Iris pigment epithelial cell (primary cell): ENCODE measurements at regions not wholly inside any gene's neighbourhood (a gene's known extent, or its start where the extent isn't known, plus 50 kb on each side); places are given as distances from the start of the nearest gene placed in this dataset.
"Not testable (repeated sequence)": the region's sequence is repeated elsewhere in the genome, so short reads cannot be mapped to it uniquely, and the experiment has no call there.

ENCODE experiments used
- DNase-seq: peaks from one replicate; pipeline ENCODE4 v3.0.0-alpha.2; 2011; ENCODE audit warnings: low read depth

- DNase-seq, result no peak
Measured at GRCh38 chr3:522888-523287, 326.3 kb downstream of the CHL1 start.

DNA sequence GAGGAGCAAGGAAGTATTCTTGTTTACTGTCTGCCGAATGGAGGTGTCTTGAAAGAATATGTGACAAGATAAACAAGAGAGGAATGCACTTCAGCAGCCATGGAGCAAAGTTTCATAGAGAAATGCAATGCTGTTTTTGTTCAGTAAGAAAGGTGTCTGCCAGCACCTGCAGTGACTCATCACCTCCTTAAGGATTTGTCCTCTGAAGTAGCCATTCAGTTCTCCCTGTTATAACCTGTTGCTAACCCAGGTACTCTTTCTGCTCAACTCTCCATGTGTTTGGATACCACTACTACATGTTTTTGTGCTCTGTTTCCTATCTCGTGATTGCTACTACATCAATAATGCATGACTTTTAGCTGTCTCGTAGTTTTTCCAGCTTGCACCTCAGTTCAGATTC, 328.9 kb downstream of the CHL1 start:
- no peak for DNase-seq

DNA sequence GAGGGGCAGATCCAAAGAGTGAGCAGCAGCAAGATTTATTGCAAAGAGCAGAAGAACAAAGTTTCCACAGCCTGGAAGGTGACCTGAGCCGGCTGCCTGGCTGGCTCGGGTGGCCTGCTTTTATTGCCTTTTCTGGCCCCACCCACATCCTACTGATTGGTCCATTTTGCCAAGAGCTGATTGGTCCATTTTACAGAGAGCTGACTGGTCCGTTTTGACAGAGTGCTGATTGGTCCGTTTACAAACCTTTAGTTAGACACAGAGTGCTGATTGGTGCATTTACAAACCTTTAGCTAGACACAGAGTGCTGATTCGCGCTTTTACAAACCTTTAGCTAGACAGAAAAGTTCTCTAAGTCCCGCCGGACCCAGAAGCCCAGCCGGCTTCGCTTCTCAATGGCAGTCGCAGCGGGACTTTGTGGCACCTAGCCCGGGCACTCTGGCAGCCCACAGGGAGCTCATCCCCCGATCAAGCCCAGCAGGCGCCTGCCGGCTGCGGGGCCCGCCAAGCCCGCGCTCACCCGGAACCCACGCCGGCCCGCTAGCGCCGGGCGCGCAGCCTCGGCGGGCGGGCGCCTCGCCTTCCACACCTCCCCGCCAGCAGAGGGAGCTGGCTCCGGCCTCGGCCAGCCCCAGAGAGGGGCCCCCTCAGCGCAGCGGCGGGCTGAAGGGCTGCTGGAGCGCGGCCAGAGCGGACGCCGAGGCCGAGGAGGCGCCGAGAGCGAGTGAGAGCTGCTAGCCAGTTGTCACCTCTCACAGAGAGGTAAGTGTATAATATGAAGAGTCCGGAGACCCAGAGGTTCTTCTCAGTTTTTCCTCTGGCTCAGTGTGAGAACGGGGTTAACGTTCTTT, 339.2 kb downstream of the CHL1 start:
- no peak for DNase-seq

DNA sequence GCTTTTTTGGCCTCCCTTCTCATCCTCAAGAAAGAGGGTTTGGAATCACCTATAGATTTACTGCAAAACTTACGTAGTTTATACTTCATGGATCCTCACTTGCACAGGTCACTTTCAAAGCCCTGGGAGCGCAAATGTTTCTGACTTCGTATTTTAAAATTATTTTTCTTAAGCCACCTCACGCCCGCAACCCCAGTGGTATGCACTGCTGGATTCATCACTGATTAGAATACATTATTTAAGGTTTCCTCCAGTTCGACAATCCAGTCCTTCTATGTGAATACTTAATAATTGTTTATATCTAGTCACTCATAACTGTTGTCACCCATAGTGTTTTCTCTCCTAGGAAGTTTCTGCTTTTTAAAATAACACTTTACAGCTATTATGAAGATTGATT, 339.9 kb downstream of the CHL1 start:
- no peak for DNase-seq

DNA sequence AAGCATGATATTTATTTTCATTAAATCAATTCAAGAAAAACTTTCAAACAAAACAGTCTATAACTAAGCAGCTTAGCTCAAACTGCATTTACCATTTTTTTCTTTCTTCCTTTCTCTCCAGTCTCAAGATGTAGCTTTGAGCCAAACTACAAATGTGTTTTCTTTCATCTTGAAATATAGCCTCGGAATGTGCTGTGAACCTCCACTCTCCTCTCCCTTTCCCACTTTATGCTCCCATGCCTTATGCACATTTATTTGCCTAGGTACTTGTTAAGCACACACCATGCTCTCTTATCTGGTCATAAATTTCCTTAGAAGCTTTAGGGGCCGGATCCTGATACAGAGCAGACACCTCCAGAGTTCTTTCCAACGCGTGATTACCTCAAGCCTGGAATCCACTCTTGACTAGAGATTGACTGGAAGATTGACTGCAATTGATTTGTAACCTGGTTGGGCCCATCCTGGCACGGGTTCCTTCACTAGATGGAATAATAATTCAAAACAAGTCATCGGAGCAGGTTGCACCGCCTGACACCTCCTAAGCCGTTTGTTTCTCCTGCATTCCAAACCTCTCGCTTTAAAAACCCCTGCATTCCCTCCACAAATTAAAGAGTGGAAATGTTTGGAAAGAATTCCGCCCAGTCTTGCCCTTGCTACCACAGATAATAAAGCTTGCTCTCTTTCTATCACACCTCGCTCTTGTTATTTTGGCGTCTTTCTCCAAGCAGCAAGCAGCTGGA, 344.7 kb downstream of the CHL1 start:
- no peak for DNase-seq

DNA sequence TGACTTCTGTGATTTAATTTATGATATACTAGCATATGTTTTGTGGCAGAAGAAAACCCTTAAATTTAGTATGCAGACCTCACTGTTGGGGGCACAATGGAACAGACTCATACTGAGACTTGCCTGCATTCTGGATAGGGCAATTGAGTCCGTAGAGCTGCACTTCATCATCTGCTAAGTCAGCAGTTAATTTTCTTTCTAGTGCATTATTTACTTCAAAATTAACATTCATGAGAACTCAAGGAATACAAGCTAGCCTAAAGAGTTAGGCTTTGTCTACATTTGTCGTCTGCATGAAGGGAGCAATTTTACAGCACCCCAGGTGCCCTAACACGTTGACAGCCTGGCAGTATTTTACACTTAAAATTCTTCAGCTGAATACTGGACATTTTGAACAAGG, 345.5 kb downstream of the CHL1 start:
- no peak for DNase-seq

- DNase-seq, result no peak
Measured at GRCh38 chr3:549636-550035, 353.1 kb downstream of the CHL1 start.

DNA sequence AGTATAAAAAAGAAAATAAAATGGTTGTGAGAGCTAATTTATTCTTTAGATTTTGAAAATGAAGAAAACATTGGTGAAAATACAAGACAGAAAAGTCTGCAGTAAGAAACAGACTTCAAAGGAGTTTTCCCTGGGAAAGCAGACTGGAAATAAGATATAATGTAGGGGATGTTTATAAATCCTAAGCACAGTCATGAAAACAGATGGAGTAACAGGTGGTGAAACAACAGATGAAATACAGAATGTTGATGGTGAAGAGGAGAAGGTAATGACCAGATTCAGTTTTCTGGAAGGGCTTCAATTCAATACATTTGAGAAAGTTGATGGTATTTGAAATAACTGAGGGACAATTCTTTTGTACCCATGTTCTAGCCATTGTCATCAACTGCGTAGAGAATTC, 353.9 kb downstream of the CHL1 start:
- no peak for DNase-seq

DNA sequence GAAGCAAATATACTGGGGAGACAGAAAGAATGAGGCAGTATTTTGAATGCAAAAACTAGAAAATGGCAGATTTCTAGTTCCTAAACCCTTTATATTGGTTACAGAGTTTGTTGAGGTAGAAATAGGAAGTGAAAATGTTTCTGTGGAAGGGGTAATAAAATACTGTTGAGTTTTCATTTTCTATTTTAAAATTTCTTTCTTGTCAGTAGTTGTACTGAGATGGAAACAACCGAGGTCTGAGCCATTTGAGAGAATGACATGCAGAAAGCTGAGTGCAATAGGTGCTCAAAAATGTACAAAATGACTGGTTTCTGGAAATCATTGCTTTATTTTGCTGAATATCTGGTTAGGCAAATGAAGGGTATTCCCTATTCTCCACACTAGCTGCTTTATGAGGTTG, 361.4 kb downstream of the CHL1 start:
- no peak for DNase-seq

GRCh38 chr3:567488-568185, 371.1 kb downstream of the CHL1 start:
- no peak for DNase-seq

DNA sequence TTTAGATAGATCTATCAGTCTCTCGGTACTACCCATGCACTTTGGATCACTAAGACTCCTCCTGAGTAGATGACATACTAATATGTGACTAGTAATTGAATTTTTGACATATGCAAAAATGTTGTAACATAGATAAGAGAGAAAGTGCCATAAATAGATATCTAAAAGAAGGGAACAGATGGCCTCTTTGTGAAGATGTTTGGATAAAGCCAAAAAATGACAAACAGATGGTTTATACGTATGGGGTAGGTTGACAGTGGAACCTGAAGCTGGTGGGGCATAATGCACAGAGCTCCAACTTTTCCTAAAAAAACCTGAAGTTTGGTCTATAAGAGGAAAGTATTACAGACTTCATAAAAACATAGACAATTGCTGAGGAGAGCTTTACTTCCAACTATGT, 383.0 kb downstream of the CHL1 start:
- DNase-seq, result not testable (repeated sequence)

- not testable (repeated sequence) for DNase-seq
Measured at GRCh38 chr3:589066-589465, 392.5 kb downstream of the CHL1 start.

DNA sequence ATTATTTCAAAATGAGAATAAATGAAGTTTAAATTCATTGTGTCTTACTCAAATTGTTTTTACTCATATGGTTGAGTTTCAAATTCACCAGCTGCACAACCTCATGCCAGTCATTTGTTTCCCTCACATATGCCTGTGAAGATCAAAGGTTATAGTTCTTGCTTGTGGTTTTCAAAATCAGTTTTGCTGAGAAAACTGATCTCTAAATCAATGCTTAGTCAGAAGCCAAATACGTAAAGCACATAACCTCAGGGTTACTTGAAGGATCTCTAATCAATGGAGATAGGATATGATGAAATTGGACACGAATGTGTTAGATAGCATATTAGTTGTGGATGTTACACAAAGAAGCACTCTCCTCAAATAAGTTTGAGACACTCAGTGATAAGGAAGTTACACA, 400.7 kb downstream of the CHL1 start:
- not testable (repeated sequence) for DNase-seq

DNA sequence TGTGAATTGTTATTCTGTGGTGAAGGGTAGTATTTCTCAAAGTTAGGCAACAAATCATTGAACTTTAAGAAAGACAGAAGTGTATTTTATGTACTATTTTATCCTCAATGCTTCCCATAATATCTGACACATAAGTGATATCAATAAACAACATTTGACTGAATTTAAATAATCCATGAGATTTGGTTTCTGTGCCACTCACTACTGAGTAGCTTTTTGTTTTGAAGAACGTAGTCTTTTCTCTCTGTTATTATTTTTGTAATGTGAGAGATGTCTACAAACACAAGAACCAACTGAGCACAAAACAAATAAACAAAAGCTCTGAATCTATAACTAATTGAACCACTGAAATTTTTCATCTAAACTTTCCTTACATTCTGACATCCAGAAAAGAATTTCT, 401.2 kb downstream of the CHL1 start:
- not testable (repeated sequence) for DNase-seq

- not testable (repeated sequence) for DNase-seq
Measured at GRCh38 chr3:607480-607879, 410.9 kb downstream of the CHL1 start.

DNA sequence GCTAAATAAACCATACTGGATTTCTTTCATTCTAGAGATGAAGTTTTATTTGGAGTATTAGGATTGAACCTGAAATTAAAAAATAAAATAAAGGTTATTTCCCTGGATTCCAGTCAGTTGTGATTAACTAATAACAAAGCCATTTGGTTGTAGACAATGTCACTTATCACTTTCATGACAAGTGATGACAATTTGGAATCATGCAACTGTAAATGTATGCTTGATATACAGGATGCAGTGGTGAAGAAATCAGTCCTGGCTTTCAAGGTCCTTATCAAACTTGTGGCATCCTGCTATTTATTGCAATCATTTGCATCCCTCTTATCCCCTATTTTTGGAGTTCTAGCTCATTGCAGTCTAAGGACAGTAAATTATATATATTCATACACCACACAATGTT, 425.2 kb downstream of the CHL1 start:
- no peak for DNase-seq

- DNase-seq, result no peak
Measured at GRCh38 chr3:622314-622713, 425.8 kb downstream of the CHL1 start.

DNA sequence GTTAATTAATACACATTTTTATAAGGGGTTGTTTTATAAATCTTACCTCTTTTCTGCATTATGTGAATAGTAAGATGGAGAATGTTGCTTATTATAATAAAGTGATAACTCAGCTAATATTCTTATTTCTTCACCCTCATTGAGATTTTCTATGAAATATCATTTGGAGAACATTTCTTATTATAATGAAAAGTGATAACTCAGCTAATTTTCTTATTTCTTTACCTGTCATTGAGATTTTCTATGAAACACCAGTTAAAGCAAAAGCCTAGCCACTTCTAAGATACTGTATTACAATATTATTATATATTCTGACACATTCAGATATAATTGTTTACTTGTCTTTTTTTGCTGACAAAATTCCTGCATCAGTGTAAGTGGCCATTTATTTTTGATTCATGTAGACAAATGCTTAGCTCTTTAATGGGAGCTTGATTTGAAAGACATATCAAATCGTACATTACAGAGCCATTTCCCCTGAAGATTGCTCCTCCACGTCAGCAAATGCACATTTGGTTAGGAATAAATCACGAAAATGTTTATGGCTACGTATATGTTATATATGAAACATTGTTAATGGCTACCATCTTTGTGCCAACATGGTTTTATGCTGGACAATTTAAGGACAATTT, 427.5 kb downstream of the CHL1 start:
- no peak for DNase-seq

GRCh38 chr3:632571-633170, 436.1 kb downstream of the CHL1 start:
- peak; percentile 46 for DNase-seq

- DNase-seq, result no peak
Measured at GRCh38 chr3:634511-634910, 437.9 kb downstream of the CHL1 start.

GRCh38 chr3:635393-635792, 438.8 kb downstream of the CHL1 start:
- DNase-seq, result no peak

DNA sequence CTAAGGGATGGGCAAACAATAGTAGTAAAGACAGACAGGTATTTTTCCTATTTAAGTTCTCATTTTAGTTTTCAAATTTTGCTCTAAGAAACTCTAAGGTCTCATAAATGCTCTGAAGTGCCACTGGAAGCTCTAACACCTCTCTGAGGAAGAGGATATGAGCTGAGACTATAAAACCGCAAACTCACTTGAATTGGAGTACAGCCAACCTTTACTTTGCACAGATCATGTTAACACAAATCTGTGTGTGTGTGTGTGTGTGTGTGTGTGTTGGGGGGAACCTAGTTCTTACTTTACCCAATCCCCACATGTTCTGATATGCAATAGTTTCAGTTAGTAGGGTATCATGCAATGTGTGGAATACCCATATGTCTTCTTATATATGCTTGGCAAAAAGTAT, 446.8 kb downstream of the CHL1 start:
- no peak for DNase-seq
